Calu3 (cell line): ENCODE measurements at regions not wholly inside any gene's neighbourhood (a gene's known extent, or its start where the extent isn't known, plus 50 kb on each side); places are given as distances from the start of the nearest gene placed in this dataset.

ENCODE experiments used
- BruUV-seq: library from RNA; stranded (reverse); fragments of 400-500 nt; replicated peaks from 2 replicates; lab custom pipeline; 2021; lab: Mats Ljungman, UMichigan
- CTCF ChIA-PET: fragments of 300-600 bp; sonication (Branson Sonifier 250); formaldehyde crosslinking; loops from one replicate; lab custom pipeline; 2022; ENCODE audit warnings: antibody characterized with exemption; lab: Charles Lee
- DNase-seq: peaks from one replicate; pipeline ENCODE4 v3.0.0; 2022
- H3K27ac Mint-ChIP-seq: one replicate; pipeline ENCODE4 v1.8.0; 2022; ENCODE audit warnings: mixed read lengths; ENCODE audit not compliant: unreplicated experiment
- H3K27me3 Mint-ChIP-seq: one replicate; pipeline ENCODE4 v1.8.0; 2022; ENCODE audit warnings: mixed read lengths; ENCODE audit not compliant: unreplicated experiment
- H3K36me3 Mint-ChIP-seq: one replicate; pipeline ENCODE4 v1.8.0; 2022; ENCODE audit warnings: mild to moderate bottlenecking, moderate library complexity, mixed read lengths; ENCODE audit not compliant: insufficient read depth, unreplicated experiment
- H3K4me1 Mint-ChIP-seq: one replicate; pipeline ENCODE4 v1.8.0; 2022; ENCODE audit warnings: mild to moderate bottlenecking, low read depth, mixed read lengths; ENCODE audit not compliant: unreplicated experiment
- H3K4me3 Mint-ChIP-seq: one replicate; pipeline ENCODE4 v1.8.0; 2022; ENCODE audit warnings: mild to moderate bottlenecking, low read depth, moderate library complexity, mixed read lengths; ENCODE audit not compliant: unreplicated experiment
- H3K9me3 Mint-ChIP-seq: one replicate; pipeline ENCODE4 v1.8.0; 2022; ENCODE audit warnings: low read depth, mixed read lengths; ENCODE audit not compliant: unreplicated experiment
- CTCF ChIP-seq: fragments of 200-600 bp; IDR thresholded peaks from one replicate; pipeline ENCODE4 v1.8.0; 2022; ENCODE audit warnings: antibody characterized with exemption; ENCODE audit not compliant: unreplicated experiment
- intact Hi-C: fragments of 100-400 bp; cut with micrococcal nuclease; formaldehyde crosslinking; loops from one replicate; pipeline ENCODE4 v1.10.0; 2022; ENCODE audit not compliant: unreplicated experiment

GRCh38 chr3:154720921-154721320, 290.9 kb upstream of the GPR149 start:
- intact Hi-C loops, result no loop called here
- Mint-ChIP-seq H3K4me1 (no peaks in the 10 kb centered on the region), H3K9me3 (peaks cover 2% of the 10 kb centered on the region), H3K27ac (no peak overlapping the region), H3K4me3 (no peak overlapping the region), H3K27me3 (no peaks in the 10 kb centered on the region), H3K36me3 (no peaks in the 10 kb centered on the region)
- DNase-seq, result no peak
- CTCF ChIA-PET, result no interaction called here
- TF ChIP-seq CTCF, result no peak
- no TSS peak for BruUV-seq

- CTCF ChIA-PET, result no interaction called here
- peaks cover 2% of the 10 kb centered on the region for H3K9me3 Mint-ChIP-seq
- intact Hi-C loops, result no loop called here
- no peak overlapping the region for H3K27ac Mint-ChIP-seq
- H3K4me1 Mint-ChIP-seq, result peaks cover 8% of the 10 kb centered on the region
- H3K27me3 Mint-ChIP-seq, result no peaks in the 10 kb centered on the region
- no peaks in the 10 kb centered on the region for H3K36me3 Mint-ChIP-seq
- BruUV-seq, result no TSS peak
- no peak for TF ChIP-seq CTCF
- no peak for DNase-seq
- H3K4me3 Mint-ChIP-seq, result no peak overlapping the region
Measured at GRCh38 chr3:154718053-154718452, 288.1 kb upstream of the GPR149 start.

- peaks cover 2% of the 10 kb centered on the region for H3K9me3 Mint-ChIP-seq
- no TSS peak for BruUV-seq
- intact Hi-C loops, result no loop called here
- no peak overlapping the region for H3K4me3 Mint-ChIP-seq
- no peaks in the 10 kb centered on the region for H3K36me3 Mint-ChIP-seq
- no peak for DNase-seq
- H3K4me1 Mint-ChIP-seq, result peaks cover 8% of the 10 kb centered on the region
- TF ChIP-seq CTCF, result no peak
- H3K27ac Mint-ChIP-seq, result no peak overlapping the region
- no peaks in the 10 kb centered on the region for H3K27me3 Mint-ChIP-seq
- CTCF ChIA-PET, result interaction anchor here (0.8 kb wide), 1 partner anchor 9 kb away, joined by 4 read pairs; no protein-coding TSS in a partner anchor
Measured at GRCh38 chr3:154716170-154716569, 286.2 kb upstream of the GPR149 start.

DNA sequence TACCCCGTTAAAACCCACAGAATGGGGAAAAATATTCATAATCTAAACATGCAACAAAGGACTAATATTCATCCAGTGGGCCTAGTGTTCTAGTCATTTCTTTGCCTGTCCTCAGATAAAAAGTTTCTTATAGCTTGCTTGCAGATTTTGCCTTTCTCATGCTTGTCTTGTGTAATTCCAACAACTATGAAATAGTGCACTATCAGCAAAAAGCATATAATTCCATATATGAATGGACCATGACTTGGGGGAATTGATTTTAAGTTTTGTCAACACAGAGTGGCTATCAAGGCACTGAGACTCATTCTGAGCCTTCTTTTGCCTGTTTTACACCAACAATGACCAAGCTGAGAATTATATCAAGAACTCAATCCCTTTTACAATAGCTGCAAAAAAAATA, 278.6 kb upstream of the GPR149 start:
- no TSS peak for BruUV-seq
- Mint-ChIP-seq H3K36me3 (no peaks in the 10 kb centered on the region), H3K4me3 (no peak overlapping the region), H3K27ac (no peak overlapping the region), H3K27me3 (no peaks in the 10 kb centered on the region), H3K9me3 (peaks cover 2% of the 10 kb centered on the region), H3K4me1 (peaks cover 3% of the 10 kb centered on the region)
- DNase-seq, result no peak
- CTCF ChIA-PET, result no interaction called here
- intact Hi-C loops, result no loop called here
- no peak for TF ChIP-seq CTCF
